Body of pancreas (tissue), 4 donors: ENCODE measurements at regions not wholly inside any gene's neighbourhood (a gene's known extent, or its start where the extent isn't known, plus 50 kb on each side); places are given as distances from the start of the nearest gene placed in this dataset.

Experiments
- ATAC-seq: fragments of 150-250 bp; one replicate; pipeline ENCODE4 v1.9.1; 2016
- DNase-seq, 4 donors: peaks; one replicate each; pipeline ENCODE4 v3.0.0-alpha.2; 2019
- H3K27ac ChIP-seq, 4 donors: fragments of 200-600 bp; sonication (generic); 1 replicate in 3 of 4; 2 replicates in 1 of 4; pipeline versions ENCODE4 v1.5.1 to v1.6.1; 2016 to 2019; ENCODE audit warnings: mild to moderate bottlenecking in 1 of 4, mixed read lengths in 1 of 4, moderate library complexity in 1 of 4
- H3K27me3 ChIP-seq, 2 donors: fragments of 200-600 bp; sonication (generic); one replicate each; pipeline ENCODE4 v1.6.0; 2016; ENCODE audit warnings: mild to moderate bottlenecking in 1 of 2
- H3K36me3 ChIP-seq, 2 donors: fragments of 200-600 bp; sonication (generic); replicated peaks in 1 of 2; 2 replicates each; pipeline ENCODE4 v1.5.1; 2016; ENCODE audit warnings: low read depth in 2 of 2; ENCODE audit not compliant: insufficient read depth in 1 of 2
- H3K4me1 ChIP-seq: fragments of 200-600 bp; sonication (generic); one replicate; pipeline ENCODE4 v1.6.0; 2016
- H3K4me3 ChIP-seq, 2 donors: fragments of 200-600 bp; sonication (generic); 1 replicate in 1 of 2; 2 replicates in 1 of 2; pipeline ENCODE4 v1.5.1; 2016 to 2019
- H3K9me3 ChIP-seq, 3 donors: fragments of 200-600 bp; sonication (generic); 1 replicate in 2 of 3; 2 replicates in 1 of 3; pipeline ENCODE4 v1.5.1; 2016
- CTCF ChIP-seq, 7 experiments: fragments of 450-650 bp in 4 of 7; fragments of 200-600 bp in 3 of 7; sonication (generic) in 3 of 7; IDR thresholded peaks; one replicate each; pipeline ENCODE4 v1.5.1; 2016 to 2019; ENCODE audit warnings: antibody characterized with exemption in 7 of 7
- POLR2A ChIP-seq, 3 donors: fragments of 450-650 bp; IDR thresholded peaks; one replicate each; pipeline ENCODE4 v1.6.1; 2016; ENCODE audit warnings: antibody characterized with exemption in 3 of 3, mild to moderate bottlenecking in 2 of 3
- WGBS, 2 donors: methylation state at CpG; one replicate each; pipeline ENCODE4 v1.1.5; 2017; 5-methylcytosine and 5-hydroxymethylcytosine counted together
- intact Hi-C: fragments of 100-400 bp; cut with DNase I; formaldehyde crosslinking; loops from one replicate; pipeline ENCODE4 v1.15.1; 2023

DNA sequence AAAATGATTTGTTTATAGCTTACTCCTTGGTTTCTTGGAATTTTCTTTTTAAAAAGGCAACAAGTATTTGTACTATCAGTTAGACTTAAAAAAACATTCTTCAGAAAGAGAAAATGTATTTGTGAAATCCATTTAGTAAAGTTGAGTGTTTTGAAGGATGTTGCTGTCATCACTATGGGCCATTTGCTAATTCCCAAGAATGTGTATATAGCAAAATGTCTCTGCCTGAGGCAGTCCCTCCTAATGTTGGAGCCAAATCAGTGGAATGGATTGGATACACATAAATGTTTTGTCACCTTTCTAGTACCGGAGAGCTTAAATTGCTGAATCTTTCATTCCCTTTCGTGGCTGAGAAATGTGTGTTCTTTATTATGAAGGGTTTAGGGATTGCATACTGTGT is 890.2 kb upstream of the ZEB2 start:
- no peak overlapping the region for H3K27ac ChIP-seq
- intact Hi-C loops: no loop called here
- 93 to 95% methylated on average over 2 of the region's 2 CpGs for WGBS, 2 donors
- ATAC-seq (no peak), DNase-seq (no peak)
- no peaks in the 10 kb centered on the region for H3K4me1 ChIP-seq
- no peak overlapping the region for H3K4me3 ChIP-seq
- TF ChIP-seq POLR2A (IDR thresholded peaks at IDR 0.05) (no peak), CTCF (IDR thresholded peaks at IDR 0.05) (no peak)
- H3K9me3 ChIP-seq: no peaks in the 10 kb centered on the region
- no peaks in the 10 kb centered on the region for H3K36me3 ChIP-seq
- H3K27me3 ChIP-seq: no peaks in the 10 kb centered on the region

DNA sequence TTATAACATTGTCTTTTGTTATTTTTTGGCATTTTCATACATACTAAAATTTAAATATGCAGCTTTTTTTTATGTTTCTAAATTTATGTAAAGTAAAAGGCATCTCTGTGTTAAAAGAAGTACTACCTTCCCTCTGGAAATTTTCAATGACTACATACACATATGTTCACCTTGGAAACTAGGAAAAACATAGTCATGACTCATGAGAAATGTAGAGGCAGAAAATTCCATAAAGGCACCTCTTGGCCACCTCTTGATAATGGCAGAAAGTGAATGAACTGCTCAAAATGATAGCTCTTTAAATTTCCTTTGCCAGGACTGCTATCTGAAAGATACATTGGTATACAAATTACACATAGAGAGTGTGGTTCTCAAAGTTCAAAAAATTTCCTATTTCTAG is 889.1 kb upstream of the ZEB2 start:
- Histone ChIP-seq H3K27me3 (no peaks in the 10 kb centered on the region), H3K9me3 (no peaks in the 10 kb centered on the region), H3K4me3 (no peak overlapping the region), H3K36me3 (no peaks in the 10 kb centered on the region), H3K27ac (no peak overlapping the region), H3K4me1 (no peaks in the 10 kb centered on the region)
- intact Hi-C loops: no loop called here
- ATAC-seq: no peak
- TF ChIP-seq CTCF (IDR thresholded peaks at IDR 0.05) (no peak), POLR2A (IDR thresholded peaks at IDR 0.05) (no peak)
- no peak for DNase-seq

DNA sequence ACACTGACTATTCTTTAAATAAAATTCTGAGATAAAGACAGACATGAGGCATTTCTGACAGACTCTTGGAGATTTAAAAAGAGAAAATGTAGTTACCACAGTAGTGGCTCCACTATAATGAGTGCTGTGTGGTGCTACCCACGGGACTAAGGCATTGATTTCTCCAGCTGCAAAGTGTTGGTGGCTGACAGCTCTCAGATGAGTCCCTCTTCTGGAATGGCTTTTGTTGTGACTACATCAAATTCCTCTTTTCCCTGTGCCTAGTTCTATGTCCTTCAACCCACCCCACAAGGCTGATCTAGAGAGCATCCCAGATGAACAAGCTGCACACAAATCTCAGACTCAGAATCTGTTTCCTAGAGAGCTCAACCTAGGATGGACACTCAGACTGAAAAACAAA is 884.8 kb upstream of the ZEB2 start:
- DNase-seq: no peak
- H3K36me3 ChIP-seq: no peaks in the 10 kb centered on the region
- no peaks in the 10 kb centered on the region for H3K27me3 ChIP-seq
- no peaks in the 10 kb centered on the region for H3K9me3 ChIP-seq
- TF ChIP-seq POLR2A (IDR thresholded peaks at IDR 0.05): no peak
- no peak for TF ChIP-seq CTCF (IDR thresholded peaks at IDR 0.05)
- intact Hi-C loops: no loop called here
- no peak for ATAC-seq
- no peak overlapping the region for H3K27ac ChIP-seq
- no peak overlapping the region for H3K4me3 ChIP-seq
- H3K4me1 ChIP-seq: no peaks in the 10 kb centered on the region
- 46 to 64% methylated on average over 1 of the region's 1 CpG for WGBS, 2 donors

- TF ChIP-seq CTCF (IDR thresholded peaks at IDR 0.05): no peak
- TF ChIP-seq POLR2A (IDR thresholded peaks at IDR 0.05): no peak
- no peak overlapping the region for H3K27ac ChIP-seq
- H3K9me3 ChIP-seq: no peaks in the 10 kb centered on the region
- no peaks in the 10 kb centered on the region for H3K27me3 ChIP-seq
- 83 to 95% methylated on average over 2 of the region's 2 CpGs for WGBS, 2 donors
- no peaks in the 10 kb centered on the region for H3K4me1 ChIP-seq
- no peak overlapping the region for H3K4me3 ChIP-seq
- no peak for DNase-seq
- no peaks in the 10 kb centered on the region for H3K36me3 ChIP-seq
- intact Hi-C loops: no loop called here
- ATAC-seq: no peak
Measured at GRCh38 chr2:145402706-145403277, 882.9 kb upstream of the ZEB2 start.

- no peak overlapping the region for H3K4me3 ChIP-seq
- no peaks in the 10 kb centered on the region for H3K4me1 ChIP-seq
- TF ChIP-seq POLR2A (IDR thresholded peaks at IDR 0.05) (no peak), CTCF (IDR thresholded peaks at IDR 0.05) (no peak)
- intact Hi-C loops: no loop called here
- no peaks in the 10 kb centered on the region for H3K36me3 ChIP-seq
- DNase-seq: no peak
- H3K27me3 ChIP-seq: no peaks in the 10 kb centered on the region
- 63 to 95% methylated on average over 1 of the region's 1 CpG for WGBS, 2 donors
- no peaks in the 10 kb centered on the region for H3K9me3 ChIP-seq
- no peak for ATAC-seq
- no peak overlapping the region for H3K27ac ChIP-seq
Measured at GRCh38 chr2:145399131-145399530, 879.2 kb upstream of the ZEB2 start.
